H9 (cell line): ENCODE measurements at regions not wholly inside any gene's neighbourhood (a gene's known extent, or its start where the extent isn't known, plus 50 kb on each side); places are given as distances from the start of the nearest gene placed in this dataset.

Experiments used
- DNase-seq: peaks from one replicate; pipeline ENCODE4 v3.0.0-alpha.2; 2017
- H2AFZ ChIP-seq: one replicate; pipeline ENCODE4 v1.6.1; 2013; ENCODE audit warnings: mild to moderate bottlenecking, low read length, control low read depth, moderate library complexity
- H2AK5ac ChIP-seq: 2 replicates; pipeline ENCODE4 v1.6.1; 2013; ENCODE audit warnings: low read length, control low read depth, mixed read lengths; ENCODE audit not compliant: insufficient read length
- H2BK120ac ChIP-seq: one replicate; pipeline ENCODE4 v1.6.1; 2013; ENCODE audit warnings: low read depth, mild to moderate bottlenecking, low read length, control low read depth, inconsistent platforms; ENCODE audit not compliant: poor library complexity, severe bottlenecking
- H2BK12ac ChIP-seq: 2 replicates; pipeline ENCODE4 v1.6.1; 2013; ENCODE audit warnings: low read length, control low read depth, mixed read lengths, low read depth; ENCODE audit not compliant: insufficient read length
- H2BK15ac ChIP-seq: 2 replicates; pipeline ENCODE4 v1.6.1; 2013; ENCODE audit warnings: low read depth, low read length, control low read depth
- H2BK20ac ChIP-seq: one replicate; pipeline ENCODE4 v1.6.1; 2013; ENCODE audit warnings: low read depth, mild to moderate bottlenecking, low read length, control low read depth, inconsistent platforms; ENCODE audit not compliant: poor library complexity, severe bottlenecking
- H2BK5ac ChIP-seq: 2 replicates; pipeline ENCODE4 v1.6.1; 2013; ENCODE audit warnings: low read length, control low read depth, mixed read lengths; ENCODE audit not compliant: insufficient read length
- H3K14ac ChIP-seq: 2 replicates; pipeline ENCODE4 v1.6.1; 2013; ENCODE audit warnings: low read length, control low read depth; ENCODE audit not compliant: insufficient read depth
- H3K18ac ChIP-seq: 2 replicates; pipeline ENCODE4 v1.6.1; 2013; ENCODE audit warnings: low read depth, mild to moderate bottlenecking, mixed read lengths, low read length, control low read depth; ENCODE audit not compliant: insufficient read length
- H3K23ac ChIP-seq: 2 replicates; pipeline ENCODE4 v1.6.1; 2013; ENCODE audit warnings: low read length, control low read depth, mixed read lengths, low read depth; ENCODE audit not compliant: insufficient read length
- H3K23me2 ChIP-seq: 2 replicates; pipeline ENCODE4 v1.6.1; 2013; ENCODE audit warnings: low read depth, mild to moderate bottlenecking, mixed read lengths, low read length, control low read depth; ENCODE audit not compliant: insufficient read length, poor library complexity, severe bottlenecking
- H3K27ac ChIP-seq: 2 replicates; pipeline ENCODE4 v1.5.1; 2013; ENCODE audit warnings: low read length, control low read depth, mixed read lengths, low read depth; ENCODE audit not compliant: insufficient read length
- H3K27me3 ChIP-seq: 2 replicates; pipeline ENCODE4 v1.6.1; 2013; ENCODE audit warnings: low read length, control low read depth, inconsistent platforms; ENCODE audit not compliant: insufficient read depth
- H3K4ac ChIP-seq: 2 replicates; pipeline ENCODE4 v1.6.1; 2013; ENCODE audit warnings: low read depth, mild to moderate bottlenecking, control low read depth, inconsistent platforms, low read length, moderate library complexity
- H3K4me1 ChIP-seq: 2 replicates; pipeline ENCODE4 v1.6.1; 2013; ENCODE audit warnings: low read length, control low read depth, inconsistent platforms; ENCODE audit not compliant: insufficient read depth
- H3K4me2 ChIP-seq: 2 replicates; pipeline ENCODE4 v1.6.1; 2013; ENCODE audit warnings: low read length, control low read depth, mixed read lengths; ENCODE audit not compliant: insufficient read length, insufficient read depth
- H3K56ac ChIP-seq: 2 replicates; pipeline ENCODE4 v1.6.1; 2013; ENCODE audit warnings: low read depth, mild to moderate bottlenecking, mixed read lengths, low read length, control low read depth; ENCODE audit not compliant: insufficient read length
- H3K79me1 ChIP-seq: 2 replicates; pipeline ENCODE4 v1.6.1; 2013; ENCODE audit warnings: low read depth, mild to moderate bottlenecking, moderate library complexity, low read length, control low read depth, inconsistent platforms; ENCODE audit not compliant: insufficient read depth, poor library complexity, severe bottlenecking
- H3K79me2 ChIP-seq: 2 replicates; pipeline ENCODE4 v1.6.1; 2013; ENCODE audit warnings: low read length, control low read depth, inconsistent platforms; ENCODE audit not compliant: insufficient read depth
- H3K9ac ChIP-seq: 2 replicates; pipeline ENCODE4 v1.6.1; 2013; ENCODE audit warnings: low read length, control low read depth, mixed read lengths; ENCODE audit not compliant: insufficient read length; ENCODE audit errors: extremely low read depth
- H3K9me3 ChIP-seq: one replicate; pipeline ENCODE4 v1.6.1; 2013; ENCODE audit warnings: low read depth, low read length, inconsistent platforms; ENCODE audit not compliant: control insufficient read depth
- H3T11ph ChIP-seq: one replicate; pipeline ENCODE4 v1.6.1; 2013; ENCODE audit warnings: mild to moderate bottlenecking, low read length, control low read depth, inconsistent platforms
- H4K20me1 ChIP-seq: one replicate; pipeline ENCODE4 v1.6.1; 2013; ENCODE audit not compliant: control insufficient read depth, insufficient read length, insufficient read depth
- H4K5ac ChIP-seq: 2 replicates; pipeline ENCODE4 v1.6.1; 2013; ENCODE audit warnings: low read depth, mild to moderate bottlenecking, mixed read lengths, low read length, control low read depth; ENCODE audit not compliant: insufficient read length
- H4K8ac ChIP-seq: replicated peaks from 2 replicates; pipeline ENCODE4 v1.6.1; 2013; ENCODE audit warnings: low read length, control low read depth, mixed read lengths, low read depth; ENCODE audit not compliant: insufficient read length
- H4K91ac ChIP-seq: 2 replicates; pipeline ENCODE4 v1.6.1; 2013; ENCODE audit warnings: low read depth, mild to moderate bottlenecking, moderate library complexity, mixed read lengths, low read length, control low read depth; ENCODE audit not compliant: insufficient read length
- H3K27ac Mint-ChIP-seq, 3 experiments: 2 replicates in 2 of 3; 3 replicates in 1 of 3; pipeline ENCODE4 v1.8.0; 2020 to 2021; ENCODE audit warnings: mixed read lengths in 3 of 3, mild to moderate bottlenecking in 1 of 3, moderate library complexity in 1 of 3
- H3K27me3 Mint-ChIP-seq: 2 replicates; pipeline ENCODE4 v1.8.0; 2021; ENCODE audit warnings: low read depth, mild to moderate bottlenecking, moderate library complexity, mixed read lengths
- H3K36me3 Mint-ChIP-seq, 3 experiments: 2 replicates in 2 of 3; 3 replicates in 1 of 3; pipeline ENCODE4 v1.8.0; 2020 to 2021; ENCODE audit warnings: low read depth in 3 of 3, mixed read lengths in 3 of 3; ENCODE audit not compliant: insufficient read depth in 1 of 3
- H3K4me1 Mint-ChIP-seq, 2 experiments: 2 replicates each; pipeline ENCODE4 v1.8.0; 2020; ENCODE audit warnings: mixed read lengths in 2 of 2
- H3K4me3 Mint-ChIP-seq, 2 experiments: 2 replicates in 1 of 2; 3 replicates in 1 of 2; pipeline ENCODE4 v1.8.0; 2020 to 2021; ENCODE audit warnings: mild to moderate bottlenecking in 2 of 2, mixed read lengths in 2 of 2, moderate library complexity in 1 of 2
- H3K9me3 Mint-ChIP-seq, 2 experiments: 2 replicates in 1 of 2; 3 replicates in 1 of 2; pipeline ENCODE4 v1.8.0; 2020; ENCODE audit warnings: mild to moderate bottlenecking in 2 of 2, mixed read lengths in 2 of 2, moderate library complexity in 1 of 2
- CTCF ChIP-seq: fragments of 200-600 bp; sonication (generic); conservative IDR thresholded peaks from 3 replicates; pipeline ENCODE4 v1.8.0; 2021; ENCODE audit warnings: antibody characterized with exemption, mild to moderate bottlenecking

GRCh38 chr17:36881323-36881722, 56.0 kb upstream of the LHX1 start:
- H3T11ph ChIP-seq: no peak overlapping the region
- no peak overlapping the region for H3K14ac ChIP-seq
- H3K27me3 Mint-ChIP-seq: peaks cover 7% of the 10 kb centered on the region

More at GRCh38 chr17:36881323-36881722, 56.0 kb upstream of the LHX1 start:
- no peak overlapping the region for H2BK12ac ChIP-seq
- no peak overlapping the region for H3K4me3 Mint-ChIP-seq
- no peaks in the 10 kb centered on the region for H3K23me2 ChIP-seq
- no peak for TF ChIP-seq CTCF
- H3K4me1 Mint-ChIP-seq: peaks cover 3 to 12% of the 10 kb centered on the region in 2 experiments
- no peak overlapping the region for H4K91ac ChIP-seq
- H3K56ac ChIP-seq: no peak overlapping the region
- H3K18ac ChIP-seq: no peak overlapping the region
- no peaks in the 10 kb centered on the region for H3K4me1 ChIP-seq
- H2BK15ac ChIP-seq: no peak overlapping the region
- no peak overlapping the region for H3K9ac ChIP-seq
- peaks cover 9 to 12% of the 10 kb centered on the region in 2 experiments; a peak in 4 of 5 replicates for H3K9me3 Mint-ChIP-seq
- H4K8ac ChIP-seq: no peak overlapping the region
- H3K4ac ChIP-seq: no peak overlapping the region
- H2BK120ac ChIP-seq: no peak overlapping the region
- no peaks in the 10 kb centered on the region for H3K79me1 ChIP-seq
- no peaks in the 10 kb centered on the region for H3K9me3 ChIP-seq
- no peak overlapping the region for H3K27ac Mint-ChIP-seq
- no peaks in the 10 kb centered on the region for H3K79me2 ChIP-seq
- DNase-seq: no peak
- no peak overlapping the region for H3K27ac ChIP-seq
- no peak overlapping the region for H4K5ac ChIP-seq
- no peak overlapping the region for H3K23ac ChIP-seq
- H4K20me1 ChIP-seq: no peaks in the 10 kb centered on the region
- H3K36me3 Mint-ChIP-seq: peaks cover 1 to 13% (median 2%) of the 10 kb centered on the region in 3 experiments; a peak in 6 of 7 replicates
- no peak overlapping the region for H2AFZ ChIP-seq
- H2BK5ac ChIP-seq: no peak overlapping the region
- no peak overlapping the region for H3K4me2 ChIP-seq
- no peak overlapping the region for H2BK20ac ChIP-seq
- H3K27me3 ChIP-seq: no peaks in the 10 kb centered on the region
- H2AK5ac ChIP-seq: no peak overlapping the region
